Ovary (tissue), 7 donors: ENCODE measurements at regions not wholly inside any gene's neighbourhood (a gene's known extent, or its start where the extent isn't known, plus 50 kb on each side); places are given as distances from the start of the nearest gene placed in this dataset.

Source experiments
- DNase-seq, 5 donors: peaks; one replicate each; pipeline ENCODE4 v3.0.0-alpha.2; 2019 to 2020
- H3K27ac ChIP-seq, 2 donors: fragments of 200-600 bp; one replicate each; pipeline versions ENCODE4 v1.5.1 to v1.8.0; 2019 to 2022
- H3K27me3 ChIP-seq: fragments of 200-600 bp; one replicate; pipeline ENCODE4 v1.8.0; 2022
- H3K36me3 ChIP-seq: fragments of 200-600 bp; sonication (generic); one replicate; pipeline ENCODE4 v1.5.1; 2019
- H3K4me1 ChIP-seq: one replicate; pipeline ENCODE4 v1.8.1; 2013; ENCODE audit warnings: mild to moderate bottlenecking, moderate library complexity; ENCODE audit not compliant: insufficient read depth
- H3K4me3 ChIP-seq: fragments of 200-600 bp; sonication (generic); one replicate; pipeline ENCODE4 v1.5.1; 2017
- H3K9me3 ChIP-seq, 2 donors: fragments of 200-600 bp in 1 of 2; sonication (generic) in 1 of 2; one replicate each; pipeline versions ENCODE4 v1.5.1 to v1.8.1; 2013 to 2019; ENCODE audit warnings: mild to moderate bottlenecking in 1 of 2, moderate library complexity in 1 of 2
- CTCF ChIP-seq, 3 donors: fragments of 450-650 bp in 2 of 3; fragments of 200-600 bp in 1 of 3; IDR thresholded peaks; one replicate each; pipeline versions ENCODE4 v1.5.1 to v1.8.0; 2016 to 2022; ENCODE audit warnings: antibody characterized with exemption in 3 of 3, mild to moderate bottlenecking in 1 of 3
- EP300 ChIP-seq: sonication (generic); formaldehyde crosslinking; IDR thresholded peaks from one replicate; pipeline ENCODE4 v1.6.1; 2017; ENCODE audit warnings: antibody characterized with exemption
- POLR2A ChIP-seq: fragments of 450-650 bp; IDR thresholded peaks from one replicate; pipeline ENCODE4 v1.6.1; 2017; ENCODE audit warnings: antibody characterized with exemption, mild to moderate bottlenecking, moderate library complexity
- WGBS, 3 donors: extraction: QIAGEN DNeasy Blood & Tissue Kit in 1 of 3; methylation state at CpG; one replicate each; pipeline versions ENCODE4 v1.1.5 to v1.1.7; 2013 to 2017; 5-methylcytosine and 5-hydroxymethylcytosine counted together
- intact Hi-C, 4 donors: fragments of 100-400 bp; cut with DNase I; formaldehyde crosslinking; loops; one replicate each; pipeline versions ENCODE4 v1.11.0 to v1.15.1; 2022 to 2023
- donor health status: DM: no; HTN: no; CAD: no; lungs with moderate emphysema.
- donor health status: DM: no; HTN: no; CAD: no.
- donor health status: Bipolar disorder and iron deficiency.
- donor health status: DM: no; HTN: no; CAD: no.
- donor health status: DM: yes; HTN: yes; CAD: no.

GRCh38 chr7:142329062-142329790 is 71.4 kb upstream of the PRSS58 start:
- intact Hi-C loops, result no loop called here
- H3K27me3 ChIP-seq, result no peaks in the 10 kb centered on the region
- H3K4me3 ChIP-seq, result no peak overlapping the region
- no peak for DNase-seq
- H3K9me3 ChIP-seq, result no peaks in the 10 kb centered on the region
- no peaks in the 10 kb centered on the region for H3K4me1 ChIP-seq
- no peak overlapping the region for H3K27ac ChIP-seq
- TF ChIP-seq POLR2A (no peak), EP300 (no peak), CTCF (IDR thresholded peaks at IDR 0.05) (no peak)
- WGBS, 3 donors, result 73 to 89% (median 75%) methylated on average over 5 of the region's 5 CpGs
- H3K36me3 ChIP-seq, result no peaks in the 10 kb centered on the region

GRCh38 chr7:142328551-142328950 is 70.7 kb upstream of the PRSS58 start:
- Histone ChIP-seq H3K36me3 (no peaks in the 10 kb centered on the region), H3K4me3 (no peak overlapping the region), H3K4me1 (no peaks in the 10 kb centered on the region), H3K27ac (no peak overlapping the region), H3K9me3 (no peaks in the 10 kb centered on the region), H3K27me3 (no peaks in the 10 kb centered on the region)
- no peak for TF ChIP-seq POLR2A
- intact Hi-C loops, result no loop called here
- DNase-seq, result no peak
- WGBS, 3 donors, result 72 to 87% (median 78%) methylated on average over 6 of the region's 6 CpGs

- Histone ChIP-seq H3K4me3 (no peak overlapping the region), H3K36me3 (no peaks in the 10 kb centered on the region), H3K27ac (no peak overlapping the region), H3K27me3 (no peaks in the 10 kb centered on the region), H3K4me1 (no peaks in the 10 kb centered on the region), H3K9me3 (no peaks in the 10 kb centered on the region)
- intact Hi-C loops, result no loop called here
- no peak for TF ChIP-seq CTCF (IDR thresholded peaks at IDR 0.05)
- no peak for TF ChIP-seq EP300
- no peak for TF ChIP-seq POLR2A
- no peak for DNase-seq
- WGBS, 3 donors, result 50 to 60% (median 59%) methylated on average over 11 of the region's 11 CpGs
Measured at GRCh38 chr7:142327628-142328405, 70.0 kb upstream of the PRSS58 start.

GRCh38 chr7:142323706-142324105 is 65.8 kb upstream of the PRSS58 start:
- Histone ChIP-seq H3K36me3 (no peaks in the 10 kb centered on the region), H3K4me3 (no peak overlapping the region), H3K27me3 (no peaks in the 10 kb centered on the region), H3K9me3 (no peaks in the 10 kb centered on the region), H3K4me1 (no peaks in the 10 kb centered on the region), H3K27ac (no peak overlapping the region)
- no peak for DNase-seq
- TF ChIP-seq POLR2A (no peak), EP300 (no peak), CTCF (IDR thresholded peaks at IDR 0.05) (no peak)
- intact Hi-C loops, result no loop called here
- WGBS, 3 donors, result 9 to 17% (median 15%) methylated on average over 4 of the region's 4 CpGs

GRCh38 chr7:142321391-142321790 is 63.5 kb upstream of the PRSS58 start:
- 84 to 90% (median 87%) methylated on average over 7 of the region's 7 CpGs for WGBS, 3 donors
- no peaks in the 10 kb centered on the region for H3K27me3 ChIP-seq
- no peak for DNase-seq
- H3K36me3 ChIP-seq, result no peaks in the 10 kb centered on the region
- H3K4me3 ChIP-seq, result no peak overlapping the region
- intact Hi-C loops, result no loop called here
- TF ChIP-seq POLR2A (no peak), EP300 (no peak), CTCF (IDR thresholded peaks at IDR 0.05) (no peak)
- H3K9me3 ChIP-seq, result no peaks in the 10 kb centered on the region
- H3K4me1 ChIP-seq, result no peaks in the 10 kb centered on the region
- H3K27ac ChIP-seq, result no peak overlapping the region
